ENCODE measurements at regions not wholly inside any gene's neighbourhood (a gene's known extent, or its start where the extent isn't known, plus 50 kb on each side); places are given as distances from the start of the nearest gene placed in this dataset.

- H3K9me3 ChIP-seq (ENCODE audit: low read length), result no peaks in the 10 kb centered on the region
- no peak overlapping the region for H2AFZ ChIP-seq (ENCODE audit: low read length)
- H4K20me1 ChIP-seq (ENCODE audit: insufficient read depth, low read depth, low read length), result no peaks in the 10 kb centered on the region
- no peaks in the 10 kb centered on the region for H3K4me1 ChIP-seq (ENCODE audit: low read length)
- H3K9me2 ChIP-seq (replicated peaks; ENCODE audit: insufficient read depth, low read length), result no peaks in the 10 kb centered on the region
- no peak overlapping the region for H3K27ac ChIP-seq (ENCODE audit: low read length)
- DNase-seq, result no peak
- H3K79me2 ChIP-seq (ENCODE audit: low read length), result no peaks in the 10 kb centered on the region
- H3K27me3 ChIP-seq (ENCODE audit: low read length), result no peaks in the 10 kb centered on the region
- no peak overlapping the region for H3K9ac ChIP-seq (ENCODE audit: low read length)
- H3K4me2 ChIP-seq (ENCODE audit: low read depth, low read length, poor library complexity, severe bottlenecking), result no peak overlapping the region
- no peaks in the 10 kb centered on the region for H3K36me3 ChIP-seq (ENCODE audit: insufficient read depth, low read length)
- no peak overlapping the region for H3K4me3 ChIP-seq (ENCODE audit: low read length)
Observed at GRCh38 chr1:88117597-88117996, 566.5 kb upstream of the PKN2 start.

- H3K4me1 ChIP-seq (ENCODE audit: low read length), result no peaks in the 10 kb centered on the region
- no peaks in the 10 kb centered on the region for H3K79me2 ChIP-seq (ENCODE audit: low read length)
- H3K27ac ChIP-seq (ENCODE audit: low read length), result no peak overlapping the region
- H3K4me2 ChIP-seq (ENCODE audit: low read depth, low read length, poor library complexity, severe bottlenecking), result no peak overlapping the region
- no peaks in the 10 kb centered on the region for H4K20me1 ChIP-seq (ENCODE audit: insufficient read depth, low read depth, low read length)
- H3K27me3 ChIP-seq (ENCODE audit: low read length), result no peaks in the 10 kb centered on the region
- H3K9ac ChIP-seq (ENCODE audit: low read length), result no peak overlapping the region
- no peaks in the 10 kb centered on the region for H3K9me2 ChIP-seq (replicated peaks; ENCODE audit: insufficient read depth, low read length)
- H2AFZ ChIP-seq (ENCODE audit: low read length), result no peak overlapping the region
- no peak overlapping the region for H3K4me3 ChIP-seq (ENCODE audit: low read length)
- H3K36me3 ChIP-seq (ENCODE audit: insufficient read depth, low read length), result no peaks in the 10 kb centered on the region
- no peak for DNase-seq
- H3K9me3 ChIP-seq (ENCODE audit: low read length), result no peaks in the 10 kb centered on the region
Observed at GRCh38 chr1:88118176-88118845, 565.8 kb upstream of the PKN2 start.

- Histone ChIP-seq H2AFZ (ENCODE audit: low read length) (no peak overlapping the region), H3K36me3 (ENCODE audit: insufficient read depth, low read length) (no peaks in the 10 kb centered on the region), H3K9me3 (ENCODE audit: low read length) (no peaks in the 10 kb centered on the region), H3K79me2 (ENCODE audit: low read length) (no peaks in the 10 kb centered on the region), H3K27ac (ENCODE audit: low read length) (no peak overlapping the region), H3K4me1 (ENCODE audit: low read length) (peaks cover 6% of the 10 kb centered on the region), H3K4me3 (ENCODE audit: low read length) (no peak overlapping the region), H4K20me1 (ENCODE audit: insufficient read depth, low read depth, low read length) (no peaks in the 10 kb centered on the region), H3K4me2 (ENCODE audit: low read depth, low read length, poor library complexity, severe bottlenecking) (no peak overlapping the region), H3K9me2 (replicated peaks; ENCODE audit: insufficient read depth, low read length) (no peaks in the 10 kb centered on the region), H3K9ac (ENCODE audit: low read length) (no peak overlapping the region), H3K27me3 (ENCODE audit: low read length) (no peaks in the 10 kb centered on the region)
- no peak for DNase-seq
Observed at GRCh38 chr1:88124614-88125013, 559.5 kb upstream of the PKN2 start.

- Histone ChIP-seq H3K79me2 (ENCODE audit: low read length) (no peaks in the 10 kb centered on the region), H3K4me1 (ENCODE audit: low read length) (peaks cover 6% of the 10 kb centered on the region), H3K4me3 (ENCODE audit: low read length) (no peak overlapping the region), H3K4me2 (ENCODE audit: low read depth, low read length, poor library complexity, severe bottlenecking) (no peak overlapping the region), H3K36me3 (ENCODE audit: insufficient read depth, low read length) (no peaks in the 10 kb centered on the region), H4K20me1 (ENCODE audit: insufficient read depth, low read depth, low read length) (no peaks in the 10 kb centered on the region), H2AFZ (ENCODE audit: low read length) (no peak overlapping the region), H3K9me3 (ENCODE audit: low read length) (no peaks in the 10 kb centered on the region), H3K27ac (ENCODE audit: low read length) (no peak overlapping the region), H3K9me2 (replicated peaks; ENCODE audit: insufficient read depth, low read length) (no peaks in the 10 kb centered on the region), H3K9ac (ENCODE audit: low read length) (no peak overlapping the region), H3K27me3 (ENCODE audit: low read length) (no peaks in the 10 kb centered on the region)
- DNase-seq, result no peak
Observed at GRCh38 chr1:88126467-88126866, 557.6 kb upstream of the PKN2 start.

GRCh38 chr1:88133991-88134390 lies 550.1 kb upstream of the PKN2 start:
- no peaks in the 10 kb centered on the region for H3K36me3 ChIP-seq (ENCODE audit: insufficient read depth, low read length)
- H3K4me2 ChIP-seq (ENCODE audit: low read depth, low read length, poor library complexity, severe bottlenecking), result no peak overlapping the region
- no peak for DNase-seq
- H2AFZ ChIP-seq (ENCODE audit: low read length), result no peak overlapping the region
- H4K20me1 ChIP-seq (ENCODE audit: insufficient read depth, low read depth, low read length), result no peaks in the 10 kb centered on the region
- no peak overlapping the region for H3K27ac ChIP-seq (ENCODE audit: low read length)
- H3K9ac ChIP-seq (ENCODE audit: low read length), result no peak overlapping the region
- H3K9me2 ChIP-seq (replicated peaks; ENCODE audit: insufficient read depth, low read length), result no peaks in the 10 kb centered on the region
- no peaks in the 10 kb centered on the region for H3K27me3 ChIP-seq (ENCODE audit: low read length)
- H3K9me3 ChIP-seq (ENCODE audit: low read length), result no peaks in the 10 kb centered on the region
- no peak overlapping the region for H3K4me3 ChIP-seq (ENCODE audit: low read length)
- H3K4me1 ChIP-seq (ENCODE audit: low read length), result no peaks in the 10 kb centered on the region
- no peaks in the 10 kb centered on the region for H3K79me2 ChIP-seq (ENCODE audit: low read length)

- no peaks in the 10 kb centered on the region for H3K9me2 ChIP-seq (replicated peaks; ENCODE audit: insufficient read depth, low read length)
- H4K20me1 ChIP-seq (ENCODE audit: insufficient read depth, low read depth, low read length), result no peaks in the 10 kb centered on the region
- H3K27ac ChIP-seq (ENCODE audit: low read length), result no peak overlapping the region
- no peaks in the 10 kb centered on the region for H3K36me3 ChIP-seq (ENCODE audit: insufficient read depth, low read length)
- no peaks in the 10 kb centered on the region for H3K27me3 ChIP-seq (ENCODE audit: low read length)
- H3K9me3 ChIP-seq (ENCODE audit: low read length), result no peaks in the 10 kb centered on the region
- H3K4me1 ChIP-seq (ENCODE audit: low read length), result no peaks in the 10 kb centered on the region
- no peak overlapping the region for H3K4me2 ChIP-seq (ENCODE audit: low read depth, low read length, poor library complexity, severe bottlenecking)
- H3K9ac ChIP-seq (ENCODE audit: low read length), result no peak overlapping the region
- H2AFZ ChIP-seq (ENCODE audit: low read length), result no peak overlapping the region
- no peak overlapping the region for H3K4me3 ChIP-seq (ENCODE audit: low read length)
- DNase-seq, result no peak
- H3K79me2 ChIP-seq (ENCODE audit: low read length), result no peaks in the 10 kb centered on the region
Observed at GRCh38 chr1:88134983-88135921, 548.8 kb upstream of the PKN2 start.

- H4K20me1 ChIP-seq (ENCODE audit: insufficient read depth, low read depth, low read length), result no peaks in the 10 kb centered on the region
- H3K79me2 ChIP-seq (ENCODE audit: low read length), result no peaks in the 10 kb centered on the region
- H3K4me1 ChIP-seq (ENCODE audit: low read length), result no peaks in the 10 kb centered on the region
- H3K4me2 ChIP-seq (ENCODE audit: low read depth, low read length, poor library complexity, severe bottlenecking), result no peak overlapping the region
- H3K27ac ChIP-seq (ENCODE audit: low read length), result no peak overlapping the region
- DNase-seq, result no peak
- H3K4me3 ChIP-seq (ENCODE audit: low read length), result no peak overlapping the region
- H3K9me2 ChIP-seq (replicated peaks; ENCODE audit: insufficient read depth, low read length), result no peaks in the 10 kb centered on the region
- H3K27me3 ChIP-seq (ENCODE audit: low read length), result no peaks in the 10 kb centered on the region
- H3K36me3 ChIP-seq (ENCODE audit: insufficient read depth, low read length), result no peaks in the 10 kb centered on the region
- no peak overlapping the region for H3K9ac ChIP-seq (ENCODE audit: low read length)
- no peak overlapping the region for H2AFZ ChIP-seq (ENCODE audit: low read length)
- no peaks in the 10 kb centered on the region for H3K9me3 ChIP-seq (ENCODE audit: low read length)
Observed at GRCh38 chr1:88139633-88140032, 544.4 kb upstream of the PKN2 start.

GRCh38 chr1:88140325-88140724 lies 543.7 kb upstream of the PKN2 start:
- DNase-seq, result no peak
- Histone ChIP-seq H2AFZ (ENCODE audit: low read length) (no peak overlapping the region), H3K36me3 (ENCODE audit: insufficient read depth, low read length) (no peaks in the 10 kb centered on the region), H3K4me2 (ENCODE audit: low read depth, low read length, poor library complexity, severe bottlenecking) (no peak overlapping the region), H3K27ac (ENCODE audit: low read length) (no peak overlapping the region), H3K79me2 (ENCODE audit: low read length) (no peaks in the 10 kb centered on the region), H3K9ac (ENCODE audit: low read length) (no peak overlapping the region), H3K9me3 (ENCODE audit: low read length) (no peaks in the 10 kb centered on the region), H3K9me2 (replicated peaks; ENCODE audit: insufficient read depth, low read length) (no peaks in the 10 kb centered on the region), H3K4me3 (ENCODE audit: low read length) (no peak overlapping the region), H3K27me3 (ENCODE audit: low read length) (no peaks in the 10 kb centered on the region), H4K20me1 (ENCODE audit: insufficient read depth, low read depth, low read length) (no peaks in the 10 kb centered on the region), H3K4me1 (ENCODE audit: low read length) (no peaks in the 10 kb centered on the region)
